A549 (cell line): ENCODE measurements at regions not wholly inside any gene's neighbourhood (a gene's known extent, or its start where the extent isn't known, plus 50 kb on each side); places are given as distances from the start of the nearest gene placed in this dataset.

Experiments used
- BCL3 ChIP-seq: fragments of >200 bp; sonication (Bioruptor Twin); formaldehyde crosslinking; IDR thresholded peaks from 3 replicates; pipeline ENCODE4 v1.6.1; 2016
- CTCF ChIP-seq: fragments of >200 bp; sonication (Bioruptor Twin); formaldehyde crosslinking; IDR thresholded peaks from 3 replicates; pipeline ENCODE4 v1.5.1; 2016
- HES2 ChIP-seq: fragments of >200 bp; sonication (Bioruptor Twin); formaldehyde crosslinking; IDR thresholded peaks from 2 replicates; pipeline ENCODE4 v1.6.1; 2016
- JUNB ChIP-seq: fragments of >200 bp; sonication (Bioruptor Twin); formaldehyde crosslinking; IDR thresholded peaks from 2 replicates; pipeline ENCODE4 v1.6.1; 2016
- PBX3 ChIP-seq: IDR thresholded peaks from 2 replicates; pipeline ENCODE4 v1.6.1; 2012
- POLR2A ChIP-seq: IDR thresholded peaks from 2 replicates; pipeline ENCODE4 v1.6.1; 2012; ENCODE audit warnings: mild to moderate bottlenecking, low read length

- TF ChIP-seq CTCF (no peak), POLR2A (no peak), PBX3 (no peak), BCL3 (no peak), JUNB (no peak), HES2 (no peak)
These were observed 159.6 kb upstream of the TBCA start for GRCh38 chr5:77935506-77936364.
